ENCODE measurements at regions not wholly inside any gene's neighbourhood (a gene's known extent, or its start where the extent isn't known, plus 50 kb on each side); places are given as distances from the start of the nearest gene placed in this dataset.

DNA sequence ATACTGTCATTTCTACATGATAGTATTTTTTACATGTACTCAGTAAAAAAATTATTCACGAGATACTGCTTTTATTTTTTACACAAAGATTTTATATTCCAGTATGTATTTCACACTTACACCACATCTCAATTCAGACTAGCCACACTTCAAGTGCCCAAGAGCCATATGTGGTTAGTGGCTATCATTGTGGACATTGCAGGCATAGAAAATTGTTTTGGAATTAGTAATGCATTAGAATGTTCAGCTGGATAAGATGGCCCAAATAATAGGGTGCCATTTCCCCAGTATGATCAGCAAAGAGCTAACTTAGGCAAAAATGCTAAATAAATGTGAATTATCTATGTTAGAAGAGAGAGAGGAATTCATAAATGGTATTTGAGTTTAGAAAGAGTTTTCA lies 203.8 kb upstream of the MCTP2 start:
- in situ Hi-C loops (cut with MboI) = no loop called here
- H3K27ac ChIP-seq = no peak overlapping the region

DNA sequence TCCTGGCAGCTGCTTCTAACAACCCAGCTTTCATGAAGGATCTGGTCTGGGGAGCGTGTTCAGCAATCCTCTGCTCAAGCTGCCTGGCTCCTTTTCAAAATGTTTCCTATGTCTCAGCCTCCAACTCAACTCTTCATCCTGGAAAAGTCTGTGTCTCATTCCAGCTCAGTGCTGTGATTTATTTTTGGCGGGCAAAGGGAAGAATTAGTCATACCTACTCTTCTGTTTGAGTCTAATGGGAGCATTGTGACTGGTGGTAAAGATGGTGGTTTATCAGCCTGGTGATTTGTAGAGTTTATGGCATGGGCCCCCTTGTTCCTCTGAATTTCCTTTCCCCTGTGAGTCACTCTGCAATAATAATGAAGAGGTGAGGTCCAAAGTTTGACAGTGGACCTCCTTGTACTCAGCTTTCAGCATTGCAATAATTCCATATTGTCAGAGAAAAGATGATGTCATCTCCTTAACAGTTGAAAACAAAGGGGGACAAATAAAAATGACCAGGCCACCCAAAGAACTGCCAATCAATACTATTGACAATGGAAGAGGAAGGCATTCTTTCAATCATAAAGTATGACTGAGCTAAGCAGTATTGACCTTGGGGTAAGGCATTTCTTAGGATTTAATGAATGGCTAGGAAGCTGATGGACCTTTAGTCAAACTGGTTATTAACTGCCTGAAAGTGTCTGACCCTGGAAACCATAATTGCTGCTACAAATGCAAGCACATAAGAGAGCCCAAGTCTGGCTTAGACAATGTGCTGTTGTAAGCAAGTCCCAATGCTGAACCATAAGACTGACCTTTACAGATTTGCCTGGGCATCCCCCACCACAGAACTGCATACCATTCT lies 204.7 kb upstream of the MCTP2 start:
- peaks cover 38% of the 10 kb centered on the region for H3F3A ChIP-seq (ENCODE audit: insufficient read depth)
- H3K9ac ChIP-seq = no peak overlapping the region
- H3K9me3 ChIP-seq (ENCODE audit: low read depth) = no peaks in the 10 kb centered on the region
- H3K27ac ChIP-seq = no peak overlapping the region
- H2AFZ ChIP-seq = no peak overlapping the region
- H3K4me2 ChIP-seq (ENCODE audit: unreplicated experiment) = no peak overlapping the region
- in situ Hi-C loops (cut with MboI) = no loop called here
- 9 to 11% methylated on average over 2 of the region's 2 CpGs for WGBS, 2 experiments (ENCODE audit: low coverage in 1 of 2, low lambda C conversion rate in 2 of 2, missing lambda C conversion rate in 2 of 2)
- no peak for TF ChIP-seq EZH2 (IDR thresholded peaks at IDR 0.05; ENCODE audit: insufficient read depth, poor library complexity, severe bottlenecking)
- no peak for TF ChIP-seq EZH2phosphoT487 (IDR thresholded peaks at IDR 0.05; ENCODE audit: insufficient read depth, low read depth)
- DNase-seq = peak; percentile 85
- no peak overlapping the region for H3K4me3 ChIP-seq
- no peaks in the 10 kb centered on the region for H4K20me1 ChIP-seq (ENCODE audit: insufficient read depth)
- H3K4me1 ChIP-seq (ENCODE audit: insufficient read depth) = peaks cover 20% of the 10 kb centered on the region
- no peaks in the 10 kb centered on the region for H3K79me2 ChIP-seq (ENCODE audit: insufficient read depth)
- no peaks in the 10 kb centered on the region for H3K9me2 ChIP-seq (ENCODE audit: insufficient read depth)
- no peaks in the 10 kb centered on the region for H3K27me3 ChIP-seq (replicated peaks; ENCODE audit: insufficient read depth)
- H3K36me3 ChIP-seq (ENCODE audit: low read depth) = no peaks in the 10 kb centered on the region

More for the DNA sequence above, 203.8 kb upstream of the MCTP2 start:
- Histone ChIP-seq H3K9ac (no peak overlapping the region), H4K20me1 (ENCODE audit: insufficient read depth) (no peaks in the 10 kb centered on the region), H3F3A (ENCODE audit: insufficient read depth) (peaks cover 38% of the 10 kb centered on the region), H3K27me3 (replicated peaks; ENCODE audit: insufficient read depth) (no peaks in the 10 kb centered on the region), H3K4me3 (no peak overlapping the region), H3K4me1 (ENCODE audit: insufficient read depth) (peaks cover 20% of the 10 kb centered on the region), H3K79me2 (ENCODE audit: insufficient read depth) (no peaks in the 10 kb centered on the region), H3K4me2 (ENCODE audit: unreplicated experiment) (no peak overlapping the region), H2AFZ (no peak overlapping the region), H3K9me2 (ENCODE audit: insufficient read depth) (no peaks in the 10 kb centered on the region), H3K36me3 (ENCODE audit: low read depth) (no peaks in the 10 kb centered on the region), H3K9me3 (ENCODE audit: low read depth) (no peaks in the 10 kb centered on the region)
- 92 to 98% methylated on average over 1 of the region's 1 CpG for WGBS, 2 experiments (ENCODE audit: low coverage in 1 of 2, low lambda C conversion rate in 2 of 2, missing lambda C conversion rate in 2 of 2)
- no peak for TF ChIP-seq EZH2phosphoT487 (IDR thresholded peaks at IDR 0.05; ENCODE audit: insufficient read depth, low read depth)
- no peak for TF ChIP-seq EZH2 (IDR thresholded peaks at IDR 0.05; ENCODE audit: insufficient read depth, poor library complexity, severe bottlenecking)
- no peak for DNase-seq

DNA sequence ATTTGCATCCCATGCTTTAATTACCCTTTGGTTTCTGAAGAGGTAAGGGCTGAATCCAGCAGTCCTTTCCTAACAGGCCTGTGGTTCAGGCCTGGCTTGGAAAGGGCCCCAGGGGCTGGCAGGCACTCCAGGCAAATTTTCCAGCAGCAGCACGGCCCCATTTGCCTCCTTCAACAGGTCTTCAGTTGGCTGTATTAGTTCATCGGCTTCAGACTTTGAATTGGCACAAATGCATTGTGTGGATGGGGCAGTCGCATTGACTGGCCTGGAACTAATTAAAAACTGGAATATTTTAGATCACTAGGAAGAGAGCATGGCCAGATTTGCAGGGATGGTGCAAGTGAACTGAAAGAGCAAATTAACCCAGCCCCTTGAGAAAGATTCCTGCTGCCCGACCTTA lies 207.8 kb upstream of the MCTP2 start:
- Histone ChIP-seq H3K4me2 (ENCODE audit: unreplicated experiment) (no peak overlapping the region), H3K4me1 (ENCODE audit: insufficient read depth) (peaks cover 16% of the 10 kb centered on the region), H4K20me1 (ENCODE audit: insufficient read depth) (no peaks in the 10 kb centered on the region), H3K27ac (no peak overlapping the region), H3K79me2 (ENCODE audit: insufficient read depth) (no peaks in the 10 kb centered on the region), H3K9ac (no peak overlapping the region), H3K4me3 (no peak overlapping the region), H3K27me3 (replicated peaks; ENCODE audit: insufficient read depth) (no peaks in the 10 kb centered on the region), H3K9me3 (ENCODE audit: low read depth) (no peaks in the 10 kb centered on the region), H3K9me2 (ENCODE audit: insufficient read depth) (no peaks in the 10 kb centered on the region), H2AFZ (no peak overlapping the region; the same call in 1 of the 2 replicates), H3F3A (ENCODE audit: insufficient read depth) (peaks cover 22% of the 10 kb centered on the region), H3K36me3 (ENCODE audit: low read depth) (no peaks in the 10 kb centered on the region)
- in situ Hi-C loops (cut with MboI) = no loop called here
- no peak for TF ChIP-seq EZH2phosphoT487 (IDR thresholded peaks at IDR 0.05; ENCODE audit: insufficient read depth, low read depth)
- no peak for TF ChIP-seq EZH2 (IDR thresholded peaks at IDR 0.05; ENCODE audit: insufficient read depth, poor library complexity, severe bottlenecking)
- 38 to 40% methylated on average over 4 of the region's 4 CpGs for WGBS, 2 experiments (ENCODE audit: low coverage in 1 of 2, low lambda C conversion rate in 2 of 2, missing lambda C conversion rate in 2 of 2)
- no peak for DNase-seq

DNA sequence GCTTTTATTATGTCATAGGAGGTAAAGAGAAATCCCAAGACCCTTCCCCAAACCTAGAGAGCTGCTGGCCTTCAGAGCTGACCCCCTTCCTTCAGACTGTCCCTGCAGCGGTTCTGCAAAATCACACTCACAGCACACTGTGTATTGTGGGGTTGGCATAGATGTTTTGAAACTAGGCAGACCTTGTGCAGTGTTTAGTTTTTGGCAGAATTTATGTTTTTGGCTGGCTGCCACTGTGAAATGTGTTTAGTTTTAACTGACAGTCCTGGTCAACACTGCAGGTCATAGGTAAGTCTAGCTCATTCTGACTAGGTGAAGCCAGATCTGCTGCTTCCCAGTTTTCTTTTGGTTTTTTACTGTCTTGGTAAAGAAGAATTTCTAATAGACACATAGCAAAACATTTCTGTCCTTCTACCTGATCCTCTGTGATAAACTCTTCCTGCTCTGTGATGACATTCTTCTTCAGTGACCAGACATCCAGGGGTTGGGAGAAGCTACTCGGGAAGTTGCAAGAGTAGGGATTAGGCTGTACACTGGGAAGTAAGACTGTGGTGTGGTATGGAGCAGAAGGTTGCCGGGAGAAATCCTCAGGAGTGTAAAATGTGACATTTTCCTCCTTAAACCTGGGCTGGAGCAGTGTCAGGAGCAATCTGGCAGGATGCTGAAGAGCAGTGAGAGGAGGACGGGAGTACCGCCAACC lies 209.6 kb upstream of the MCTP2 start:
- no peak for DNase-seq
- WGBS, 2 experiments (ENCODE audit: low coverage in 1 of 2, low lambda C conversion rate in 2 of 2, missing lambda C conversion rate in 2 of 2) = 93 to 94% methylated on average over 5 of the region's 5 CpGs

More for the DNA sequence above, 209.6 kb upstream of the MCTP2 start:
- H3K4me1 ChIP-seq (ENCODE audit: insufficient read depth) = peaks cover 10% of the 10 kb centered on the region
- H3K4me3 ChIP-seq = no peak overlapping the region
- in situ Hi-C loops (cut with MboI) = no loop called here
- TF ChIP-seq EZH2 (IDR thresholded peaks at IDR 0.05; ENCODE audit: insufficient read depth, poor library complexity, severe bottlenecking) (no peak), EZH2phosphoT487 (IDR thresholded peaks at IDR 0.05; ENCODE audit: insufficient read depth, low read depth) (no peak)
- H3K9ac ChIP-seq = no peak overlapping the region
- H3K27ac ChIP-seq = no peak overlapping the region
- H3K27me3 ChIP-seq (replicated peaks; ENCODE audit: insufficient read depth) = no peaks in the 10 kb centered on the region
- H4K20me1 ChIP-seq (ENCODE audit: insufficient read depth) = no peaks in the 10 kb centered on the region
- no peaks in the 10 kb centered on the region for H3K9me3 ChIP-seq (ENCODE audit: low read depth)
- H3K36me3 ChIP-seq (ENCODE audit: low read depth) = no peaks in the 10 kb centered on the region
- H2AFZ ChIP-seq = no peak overlapping the region
- H3K4me2 ChIP-seq (ENCODE audit: unreplicated experiment) = no peak overlapping the region
- no peaks in the 10 kb centered on the region for H3K79me2 ChIP-seq (ENCODE audit: insufficient read depth)
- H3F3A ChIP-seq (ENCODE audit: insufficient read depth) = peaks cover 13% of the 10 kb centered on the region
- no peaks in the 10 kb centered on the region for H3K9me2 ChIP-seq (ENCODE audit: insufficient read depth)
